ENCODE measurements at regions not wholly inside any gene's neighbourhood (a gene's known extent, or its start where the extent isn't known, plus 50 kb on each side); places are given as distances from the start of the nearest gene placed in this dataset.

- TF ChIP-seq CTCF (IDR thresholded peaks at IDR 0.05; ENCODE audit: insufficient read depth, low read length, poor library complexity, severe bottlenecking): no peak
- no peak for TF ChIP-seq EZH2phosphoT487 (conservative IDR thresholded peaks at IDR 0.05; ENCODE audit: low read length)
Observed at GRCh38 chr14:53520078-53520928, 367.2 kb upstream of the DDHD1 start.

Data from SU-DHL-6 (cell line).